DMS 273 (cell line): ENCODE measurements at regions not wholly inside any gene's neighbourhood (a gene's known extent, or its start where the extent isn't known, plus 50 kb on each side); places are given as distances from the start of the nearest gene placed in this dataset.

Experiments
- DNase-seq: peaks from one replicate; lab custom pipeline; 2025; ENCODE audit not compliant: unreplicated experiment; lab: John Stamatoyannopoulos, UW

DNA sequence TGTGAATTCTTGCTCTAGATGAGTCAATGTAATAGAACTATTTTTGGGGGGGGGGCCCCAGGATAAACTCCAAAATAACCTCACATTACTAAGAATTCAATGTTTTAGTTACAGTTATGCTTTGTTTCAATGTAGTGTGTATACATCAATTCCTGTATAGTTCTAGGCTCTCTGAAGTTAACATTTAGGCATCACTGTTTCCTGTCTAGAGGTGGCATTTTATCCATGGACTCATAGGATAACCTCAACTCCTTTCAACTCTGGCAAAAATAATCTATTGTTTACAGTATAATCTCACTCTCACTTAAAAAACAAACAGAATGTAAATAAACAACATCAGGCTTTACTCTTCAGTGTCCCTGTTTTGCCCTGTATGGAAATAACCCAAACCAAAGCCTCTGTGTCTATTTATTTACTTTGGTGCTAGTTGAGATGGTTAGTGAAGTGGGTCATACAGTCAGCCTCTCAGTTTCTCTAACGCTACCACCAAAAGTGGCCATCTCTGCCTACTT is 79.3 kb upstream of the MMADHC start:
- no peak for DNase-seq

DNA sequence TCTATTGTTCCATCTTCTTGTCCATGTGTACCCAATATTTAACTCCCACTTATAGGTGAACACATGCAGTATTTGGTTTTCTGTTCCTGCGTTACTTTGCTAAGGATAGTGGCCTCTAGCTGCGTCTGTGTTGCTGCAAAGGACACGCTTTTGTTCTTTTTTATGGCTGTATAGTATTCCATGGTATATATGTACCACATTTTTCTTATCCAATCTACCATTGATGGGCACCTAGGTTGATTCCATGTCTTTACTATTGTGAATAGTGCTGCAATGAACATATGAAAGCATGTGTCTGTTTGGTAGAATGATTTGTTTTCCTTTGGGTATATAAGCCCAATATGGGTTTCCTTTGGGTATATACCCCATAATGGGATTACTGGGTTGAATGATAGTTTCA is 77.3 kb upstream of the MMADHC start:
- DNase-seq: no peak

DNA sequence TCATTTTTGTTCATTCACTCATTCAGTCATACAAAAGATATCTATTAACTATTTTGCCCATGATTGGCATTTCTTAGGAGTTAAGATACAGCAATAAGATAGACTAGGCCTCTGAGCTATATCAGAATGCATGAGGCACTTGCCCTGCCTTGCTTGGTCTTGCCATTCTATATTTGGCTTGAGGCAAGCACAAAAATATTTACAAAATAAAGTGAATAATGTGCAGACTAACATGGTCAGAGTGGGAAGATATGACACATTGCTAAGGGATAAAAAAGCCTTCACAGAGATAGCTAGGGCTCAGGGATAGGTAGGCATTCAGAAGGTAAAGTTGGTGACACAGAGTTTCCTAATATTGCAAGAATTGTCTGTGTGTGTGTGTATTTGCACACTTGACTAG is 75.0 kb upstream of the MMADHC start:
- DNase-seq: no peak

DNA sequence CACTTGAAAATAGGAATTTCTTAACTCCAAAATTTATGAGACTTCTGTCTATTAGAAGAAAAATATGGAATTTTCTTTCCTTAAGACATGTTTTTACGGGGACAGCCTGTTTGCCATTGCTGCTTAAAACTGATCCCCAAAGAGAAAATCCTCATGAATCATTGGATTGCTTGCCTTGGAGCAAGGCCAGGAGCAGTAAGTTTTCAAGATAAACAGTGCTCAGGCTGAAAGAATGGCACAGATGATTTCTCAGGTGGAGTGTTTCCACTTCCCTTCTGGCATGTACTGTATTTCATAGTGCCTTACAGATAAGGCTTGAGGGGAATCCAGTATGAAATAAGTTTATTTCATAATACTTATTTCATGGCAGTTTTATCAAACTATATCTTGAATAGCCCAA is 74.3 kb upstream of the MMADHC start:
- DNase-seq: peak; percentile 30

DNA sequence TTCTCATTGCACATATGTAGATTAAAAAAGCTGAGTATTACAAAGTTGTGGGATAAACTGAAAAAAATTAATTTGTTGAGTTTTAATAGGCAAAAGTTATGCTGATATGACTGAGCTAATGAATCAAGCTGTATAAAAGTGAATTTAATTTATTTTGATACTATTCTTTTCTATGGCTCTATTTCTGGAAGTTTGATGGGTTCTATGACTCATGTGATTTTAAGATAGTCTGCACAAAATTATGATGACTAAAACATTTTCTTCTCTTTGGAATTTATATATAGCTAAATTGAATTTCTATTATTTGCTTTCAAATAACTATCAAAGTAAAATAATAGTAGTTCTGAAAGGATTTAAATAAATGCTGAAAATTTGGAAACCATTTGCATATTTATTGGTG is 71.0 kb upstream of the MMADHC start:
- DNase-seq: no peak

DNA sequence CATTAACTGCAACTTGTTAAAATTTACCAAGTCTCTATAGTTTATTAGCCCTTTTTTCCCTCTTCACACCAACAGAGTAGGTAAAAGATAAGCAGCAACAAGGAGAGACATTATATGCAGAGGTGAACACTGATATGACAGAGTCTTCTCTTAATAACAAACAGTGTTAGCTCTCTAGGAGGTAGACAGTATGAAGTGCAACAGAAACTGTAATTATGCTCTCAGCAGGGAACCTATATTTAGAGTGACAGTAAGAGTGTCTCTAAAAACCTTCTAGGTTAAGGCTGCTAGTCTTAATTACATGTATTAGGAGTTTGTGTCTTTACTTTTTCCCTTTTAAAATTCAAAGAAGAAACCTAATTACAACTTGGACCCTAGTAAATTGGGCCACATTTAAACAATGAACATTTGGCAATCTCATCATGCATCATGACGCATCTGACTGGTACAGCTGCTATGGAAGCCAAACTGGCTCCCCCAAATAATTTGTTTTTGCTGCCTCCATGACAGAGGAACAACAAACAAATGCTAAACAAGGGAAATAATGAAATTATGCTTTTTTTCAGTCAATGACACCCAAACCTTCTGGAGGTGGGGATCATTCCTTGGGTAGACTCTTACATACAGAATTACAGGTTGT is 69.9 kb upstream of the MMADHC start:
- DNase-seq: peak; percentile 45

DNA sequence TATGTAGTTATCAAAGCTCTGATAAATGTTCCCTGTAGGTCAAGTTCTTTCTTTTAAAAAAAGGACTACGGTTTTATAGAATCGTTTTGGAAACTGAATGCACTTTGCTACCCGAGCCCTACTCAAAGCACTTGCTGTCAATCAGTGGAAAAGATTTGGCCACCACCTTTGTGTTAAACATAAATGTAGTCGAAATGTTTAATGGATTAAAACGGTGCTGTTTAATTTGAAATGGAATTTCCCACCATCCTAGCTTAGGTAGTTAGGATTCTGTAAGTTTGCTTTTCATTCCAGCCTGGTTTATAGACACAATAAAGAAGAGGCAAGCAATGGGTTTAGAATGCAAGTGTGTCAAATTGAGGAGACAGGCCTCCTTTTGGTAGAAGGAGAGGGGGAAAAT is 69.4 kb upstream of the MMADHC start:
- DNase-seq: no peak

DNA sequence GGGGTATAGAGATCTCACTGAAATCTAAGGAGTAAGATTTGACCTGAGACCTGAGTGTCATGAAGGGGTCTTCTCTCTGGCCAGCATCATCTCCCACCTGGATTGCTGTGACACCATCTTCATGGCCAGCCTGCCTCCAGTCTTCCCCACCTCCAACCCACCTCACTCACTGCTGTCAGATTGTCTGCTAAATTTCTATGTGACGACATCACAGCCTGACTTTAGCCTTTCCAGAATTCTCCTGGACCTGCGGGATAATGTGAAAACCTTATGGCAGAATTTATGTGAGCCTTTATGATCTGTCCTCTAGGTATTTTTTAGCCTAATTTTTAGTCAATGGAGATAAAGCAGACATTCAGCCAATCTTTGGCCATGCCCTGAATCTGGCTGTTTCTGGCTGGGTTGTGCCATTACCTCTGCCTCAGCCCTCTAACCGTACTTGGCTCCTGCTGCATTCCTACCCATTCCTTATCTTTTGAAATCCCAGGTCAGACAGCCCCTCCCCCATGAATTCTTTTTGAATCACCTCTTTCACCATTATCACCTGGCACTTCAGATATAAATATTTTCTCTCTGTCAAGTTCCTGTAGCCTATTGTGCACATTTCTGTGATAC is 66.4 kb upstream of the MMADHC start:
- no peak for DNase-seq

DNA sequence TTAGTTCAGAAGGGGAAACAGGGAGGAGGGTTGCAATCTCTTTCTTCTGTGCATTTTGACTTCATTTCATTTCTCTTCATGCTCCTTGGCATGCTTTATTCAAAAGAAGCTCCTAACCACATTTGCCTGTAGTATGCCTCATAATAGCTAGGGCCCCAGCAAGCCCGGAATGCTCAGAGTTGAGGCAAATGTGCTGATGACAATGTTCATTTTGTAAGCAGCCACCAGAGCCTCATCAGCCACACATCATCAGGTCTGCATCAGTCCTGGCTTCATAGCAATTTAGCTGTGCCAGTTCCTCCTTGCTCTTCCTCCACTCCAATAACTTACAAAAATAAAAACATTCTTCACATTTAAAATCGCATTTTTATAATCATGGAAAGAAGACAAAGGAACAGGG is 65.4 kb upstream of the MMADHC start:
- no peak for DNase-seq

DNA sequence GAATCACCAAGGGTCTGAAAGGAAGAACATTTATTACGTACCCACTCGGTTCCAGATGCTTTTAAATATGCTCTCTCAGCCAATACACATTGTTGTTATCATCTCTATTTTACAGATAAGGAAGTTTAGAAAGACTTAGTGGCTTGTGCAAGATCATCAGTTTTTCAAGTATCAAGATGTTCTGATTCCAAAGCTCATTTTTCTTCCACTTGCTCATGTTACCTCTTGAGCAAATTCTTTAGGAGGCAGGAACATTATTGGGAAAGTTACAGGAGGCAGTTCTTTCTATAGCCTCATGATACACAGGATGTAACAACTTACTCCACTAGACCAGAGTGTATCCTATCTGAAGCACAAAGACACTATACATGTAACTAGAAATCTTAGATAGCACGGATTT is 65.0 kb upstream of the MMADHC start:
- DNase-seq: no peak

DNA sequence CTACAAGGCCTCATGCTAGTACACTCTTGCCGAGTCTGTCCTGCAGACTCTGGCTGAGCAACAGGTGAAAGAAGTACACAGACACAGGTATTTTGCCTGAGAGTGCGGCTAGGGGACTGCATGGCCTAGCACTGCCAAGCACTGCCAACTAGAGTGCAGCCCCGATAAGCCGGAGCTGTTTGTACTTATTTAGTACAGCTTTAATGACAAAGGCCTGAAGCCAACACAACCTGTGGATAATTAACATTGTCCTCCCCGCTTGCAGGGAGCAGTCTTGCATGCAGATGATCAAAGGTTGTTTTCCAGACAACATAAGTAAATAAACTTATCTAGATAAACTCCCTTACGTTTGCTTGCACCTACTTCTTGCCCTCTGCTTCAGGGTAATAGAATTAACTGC is 63.7 kb upstream of the MMADHC start:
- no peak for DNase-seq

DNA sequence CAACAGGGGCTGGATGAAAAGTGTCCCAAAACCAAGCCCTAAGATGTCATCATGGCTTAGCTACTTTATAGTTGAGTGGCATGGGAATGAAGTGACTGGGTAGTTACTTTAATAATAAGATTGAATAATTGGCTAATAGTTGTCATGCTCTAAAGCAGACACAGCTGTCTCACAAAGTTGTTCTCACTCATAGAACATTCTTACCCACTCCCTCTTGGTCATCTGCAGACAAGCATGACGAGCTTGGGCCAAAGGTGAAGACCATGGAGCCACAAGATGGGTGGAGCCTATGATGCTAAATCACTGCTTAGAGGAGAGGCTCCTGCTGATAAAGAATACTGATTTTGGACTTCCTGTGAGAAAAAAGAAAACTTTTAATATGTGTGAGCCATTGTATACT is 62.4 kb upstream of the MMADHC start:
- DNase-seq: no peak

DNA sequence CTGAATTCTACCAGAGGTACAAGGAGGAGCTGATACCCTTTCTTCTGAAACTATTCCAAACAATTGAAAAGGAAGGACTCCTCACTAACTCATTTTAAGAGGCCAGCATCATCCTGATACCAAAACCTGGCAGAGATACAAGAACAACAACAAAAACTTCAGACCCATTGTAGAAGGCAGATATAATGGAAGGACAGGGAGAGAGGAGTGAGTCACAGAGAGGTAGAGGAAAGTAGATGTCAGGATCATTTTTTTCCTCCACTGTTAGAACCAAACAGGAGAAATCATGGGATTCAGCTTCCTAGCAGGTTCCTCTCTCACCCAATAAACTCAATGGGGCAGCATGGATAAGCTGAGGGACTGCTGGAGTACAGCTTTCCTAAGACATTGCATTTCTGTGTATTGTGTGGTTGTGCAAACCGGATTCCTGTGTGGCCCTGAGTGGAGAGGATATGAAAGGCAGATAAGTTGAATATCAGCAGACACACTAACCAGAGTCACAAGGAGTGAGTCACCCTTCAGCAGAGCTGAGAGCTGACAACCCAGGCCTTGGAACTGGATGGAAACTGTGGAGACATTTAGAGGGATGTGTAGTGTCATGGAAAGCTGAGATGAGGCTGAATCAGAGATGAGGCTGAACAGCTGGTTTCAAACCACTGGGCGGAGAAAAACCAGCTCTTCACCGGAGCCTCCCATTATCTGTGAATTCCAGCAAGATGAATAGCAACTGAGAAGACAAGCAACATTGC is 60.9 kb upstream of the MMADHC start:
- DNase-seq: no peak

DNA sequence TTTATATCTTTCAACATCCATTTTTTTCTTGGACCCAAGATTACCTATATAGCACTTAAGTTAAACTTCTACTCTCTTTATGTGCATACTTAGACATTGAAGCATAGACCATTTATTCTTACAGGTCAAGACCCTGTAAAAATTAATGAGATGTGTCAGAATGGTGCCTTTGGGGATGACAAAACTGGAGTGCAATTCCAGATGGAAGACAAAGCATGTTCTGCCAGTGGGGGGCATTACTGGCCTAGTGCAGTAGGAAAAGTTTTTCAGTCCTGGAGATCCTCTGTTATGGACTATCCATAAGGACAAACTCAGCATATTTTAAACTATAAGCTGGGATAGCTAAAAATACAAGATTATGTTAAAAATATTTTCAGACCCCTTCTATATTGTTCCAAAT is 57.8 kb upstream of the MMADHC start:
- DNase-seq: peak; percentile 3
